ENCODE measurements at regions not wholly inside any gene's neighbourhood (a gene's known extent, or its start where the extent isn't known, plus 50 kb on each side); places are given as distances from the start of the nearest gene placed in this dataset.

DNA sequence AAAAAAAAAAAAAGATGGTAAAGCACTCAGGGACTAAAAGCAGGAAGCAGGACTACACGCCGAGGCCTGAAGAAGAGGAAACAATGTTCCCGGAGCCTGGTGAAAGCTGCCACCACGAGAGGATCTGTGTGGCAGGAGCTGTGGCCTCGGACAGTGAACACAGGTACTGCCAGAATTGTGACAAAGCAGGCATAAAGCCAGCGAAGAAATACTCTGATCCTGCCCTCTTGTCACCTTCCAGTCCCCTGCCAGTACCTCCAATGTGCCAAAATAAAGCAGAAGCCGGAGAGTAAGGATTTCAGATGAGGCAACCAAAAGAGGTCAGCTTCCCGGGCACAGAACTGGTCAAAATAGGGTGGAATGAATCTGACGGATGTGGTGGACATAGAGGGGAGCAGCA lies 211.5 kb upstream of the TARS1 start:
- TF ChIP-seq, protein P1, sequence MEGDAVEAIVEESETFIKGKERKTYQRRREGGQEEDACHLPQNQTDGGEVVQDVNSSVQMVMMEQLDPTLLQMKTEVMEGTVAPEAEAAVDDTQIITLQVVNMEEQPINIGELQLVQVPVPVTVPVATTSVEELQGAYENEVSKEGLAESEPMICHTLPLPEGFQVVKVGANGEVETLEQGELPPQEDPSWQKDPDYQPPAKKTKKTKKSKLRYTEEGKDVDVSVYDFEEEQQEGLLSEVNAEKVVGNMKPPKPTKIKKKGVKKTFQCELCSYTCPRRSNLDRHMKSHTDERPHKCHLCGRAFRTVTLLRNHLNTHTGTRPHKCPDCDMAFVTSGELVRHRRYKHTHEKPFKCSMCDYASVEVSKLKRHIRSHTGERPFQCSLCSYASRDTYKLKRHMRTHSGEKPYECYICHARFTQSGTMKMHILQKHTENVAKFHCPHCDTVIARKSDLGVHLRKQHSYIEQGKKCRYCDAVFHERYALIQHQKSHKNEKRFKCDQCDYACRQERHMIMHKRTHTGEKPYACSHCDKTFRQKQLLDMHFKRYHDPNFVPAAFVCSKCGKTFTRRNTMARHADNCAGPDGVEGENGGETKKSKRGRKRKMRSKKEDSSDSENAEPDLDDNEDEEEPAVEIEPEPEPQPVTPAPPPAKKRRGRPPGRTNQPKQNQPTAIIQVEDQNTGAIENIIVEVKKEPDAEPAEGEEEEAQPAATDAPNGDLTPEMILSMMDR (IDR thresholded peaks at IDR 0.05; ENCODE audit: borderline replicate concordance, extremely low read depth, low read length, poor library complexity, severe bottlenecking): no peak
- no peak for TF ChIP-seq EZH2 (IDR thresholded peaks at IDR 0.05; ENCODE audit: borderline replicate concordance, low read depth, low read length, severe bottlenecking)
